GM13976 (cell line): ENCODE measurements at regions not wholly inside any gene's neighbourhood (a gene's known extent, or its start where the extent isn't known, plus 50 kb on each side); places are given as distances from the start of the nearest gene placed in this dataset.

Experiments used
- DNase-seq: peaks from one replicate; pipeline ENCODE4 v3.0.0; 2012; ENCODE audit warnings: low spot score
- in situ Hi-C: fragments of 300-500 bp; cut with MboI; formaldehyde crosslinking; loops from one replicate; pipeline ENCODE4 v1.12.0; 2022; ENCODE audit warnings: low sequenced_read_pairs, mixed read lengths, inconsistent platforms; ENCODE audit not compliant: unreplicated experiment
- TF ChIP-seq, protein P1 (sequence below): IDR thresholded peaks from 2 replicates; pipeline ENCODE4 v1.5.1; 2012; ENCODE audit warnings: borderline replicate concordance, mild to moderate bottlenecking; ENCODE audit not compliant: insufficient read depth; ENCODE audit errors: extremely low read depth, missing control alignments, control extremely low read depth

DNA sequence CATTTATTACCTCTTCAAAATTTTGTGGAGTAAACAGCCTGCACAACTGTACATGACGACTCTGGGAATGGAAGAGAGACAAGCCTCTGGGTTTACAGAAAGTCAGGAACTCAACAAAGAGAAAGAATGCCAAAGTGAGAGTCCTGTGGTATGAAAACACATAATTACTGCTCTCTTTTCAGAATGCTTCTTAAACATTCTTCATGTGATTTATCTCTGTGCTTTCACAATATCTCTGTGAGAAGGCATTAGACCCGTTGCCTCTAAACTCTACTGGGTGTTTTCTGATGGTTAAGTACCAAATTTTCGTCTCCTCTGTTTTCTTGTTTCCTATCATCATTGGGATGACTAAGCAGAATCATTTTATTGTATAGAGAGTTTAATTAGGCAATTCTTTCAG lies 966.6 kb upstream of the SLIT2 start:
- no peak for DNase-seq
- TF ChIP-seq, protein P1, sequence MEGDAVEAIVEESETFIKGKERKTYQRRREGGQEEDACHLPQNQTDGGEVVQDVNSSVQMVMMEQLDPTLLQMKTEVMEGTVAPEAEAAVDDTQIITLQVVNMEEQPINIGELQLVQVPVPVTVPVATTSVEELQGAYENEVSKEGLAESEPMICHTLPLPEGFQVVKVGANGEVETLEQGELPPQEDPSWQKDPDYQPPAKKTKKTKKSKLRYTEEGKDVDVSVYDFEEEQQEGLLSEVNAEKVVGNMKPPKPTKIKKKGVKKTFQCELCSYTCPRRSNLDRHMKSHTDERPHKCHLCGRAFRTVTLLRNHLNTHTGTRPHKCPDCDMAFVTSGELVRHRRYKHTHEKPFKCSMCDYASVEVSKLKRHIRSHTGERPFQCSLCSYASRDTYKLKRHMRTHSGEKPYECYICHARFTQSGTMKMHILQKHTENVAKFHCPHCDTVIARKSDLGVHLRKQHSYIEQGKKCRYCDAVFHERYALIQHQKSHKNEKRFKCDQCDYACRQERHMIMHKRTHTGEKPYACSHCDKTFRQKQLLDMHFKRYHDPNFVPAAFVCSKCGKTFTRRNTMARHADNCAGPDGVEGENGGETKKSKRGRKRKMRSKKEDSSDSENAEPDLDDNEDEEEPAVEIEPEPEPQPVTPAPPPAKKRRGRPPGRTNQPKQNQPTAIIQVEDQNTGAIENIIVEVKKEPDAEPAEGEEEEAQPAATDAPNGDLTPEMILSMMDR: no peak
- in situ Hi-C loops: no loop called here

DNA sequence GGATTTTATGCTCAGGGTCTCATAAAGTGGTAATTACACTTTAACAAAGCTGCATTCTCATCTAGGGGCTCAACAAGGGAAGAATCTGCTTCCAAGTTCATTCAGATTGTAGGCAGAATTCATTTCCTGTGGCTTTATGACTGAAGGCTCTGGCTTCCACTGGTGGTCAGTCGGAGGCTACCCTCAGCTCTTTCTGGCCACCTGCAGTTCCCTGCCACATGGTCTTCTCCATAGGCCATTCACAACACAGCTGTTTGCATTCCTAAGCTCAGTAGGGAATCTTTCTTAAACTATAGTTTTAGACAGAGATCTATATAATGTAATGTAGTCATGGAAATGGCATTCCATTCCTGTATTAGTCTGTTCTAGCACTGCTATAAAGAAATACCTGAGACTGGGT lies 973.0 kb upstream of the SLIT2 start:
- TF ChIP-seq, protein P1: no peak
- in situ Hi-C loops: no loop called here
- DNase-seq: no peak

DNA sequence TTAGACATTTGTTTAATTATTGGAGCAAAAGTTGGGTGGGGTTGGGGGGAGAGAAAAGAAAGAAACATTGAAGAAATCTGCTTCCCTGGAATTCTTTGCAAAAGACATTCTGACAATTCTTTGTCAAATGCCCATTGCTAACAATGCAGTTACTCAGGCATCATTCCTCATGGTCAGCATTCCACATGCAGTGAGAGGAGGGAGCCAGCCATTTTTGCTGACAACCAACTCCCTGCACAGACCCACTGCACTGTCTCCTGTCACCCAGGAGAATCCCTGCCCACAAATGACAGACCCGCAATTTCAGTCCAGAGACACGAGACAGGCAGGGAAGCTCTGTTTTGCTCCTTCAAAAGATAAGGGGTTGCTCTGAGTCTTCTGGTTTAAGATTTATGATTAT lies 985.1 kb upstream of the SLIT2 start:
- TF ChIP-seq, protein P1: no peak
- no peak for DNase-seq
- in situ Hi-C loops: no loop called here

DNA sequence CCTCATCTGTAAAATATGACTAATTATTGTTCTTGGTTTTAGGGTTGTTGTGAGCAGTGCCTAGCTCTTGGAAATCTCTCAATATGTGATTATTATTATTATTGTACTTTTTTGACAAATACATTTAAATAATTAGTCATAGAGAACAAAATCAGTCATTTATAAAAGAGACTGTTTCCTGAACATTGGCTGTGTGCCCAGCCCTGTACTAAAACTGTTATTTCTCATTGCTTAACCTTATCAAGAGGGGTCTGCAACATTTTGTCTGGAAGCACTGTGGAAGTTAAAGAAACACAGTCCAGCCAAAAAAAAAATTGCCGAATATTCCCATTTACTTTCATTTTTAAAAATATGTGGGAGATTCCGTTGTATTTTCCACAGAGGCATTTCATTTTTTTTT lies 989.2 kb upstream of the SLIT2 start:
- TF ChIP-seq, protein P1: no peak
- in situ Hi-C loops: no loop called here
- no peak for DNase-seq

DNA sequence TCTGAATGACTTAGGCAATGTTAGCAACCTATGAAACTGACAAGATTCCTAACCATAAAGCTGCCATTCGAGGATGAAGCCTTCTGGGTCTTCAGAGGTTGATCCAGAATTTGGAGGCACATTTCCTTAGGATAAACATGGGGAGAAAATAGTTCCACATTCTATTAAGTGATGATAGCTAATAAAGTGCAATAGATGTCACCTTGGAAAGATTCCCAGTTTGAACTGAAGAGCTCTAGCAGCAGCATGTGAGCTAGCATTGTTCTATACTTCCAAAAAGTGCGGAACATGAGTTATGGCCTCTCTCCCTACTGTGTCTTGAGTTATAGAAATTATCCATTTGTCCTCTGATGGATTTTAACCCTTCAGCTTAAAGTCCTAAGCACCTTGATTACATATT lies 991.4 kb upstream of the SLIT2 start:
- in situ Hi-C loops: no loop called here

DNA sequence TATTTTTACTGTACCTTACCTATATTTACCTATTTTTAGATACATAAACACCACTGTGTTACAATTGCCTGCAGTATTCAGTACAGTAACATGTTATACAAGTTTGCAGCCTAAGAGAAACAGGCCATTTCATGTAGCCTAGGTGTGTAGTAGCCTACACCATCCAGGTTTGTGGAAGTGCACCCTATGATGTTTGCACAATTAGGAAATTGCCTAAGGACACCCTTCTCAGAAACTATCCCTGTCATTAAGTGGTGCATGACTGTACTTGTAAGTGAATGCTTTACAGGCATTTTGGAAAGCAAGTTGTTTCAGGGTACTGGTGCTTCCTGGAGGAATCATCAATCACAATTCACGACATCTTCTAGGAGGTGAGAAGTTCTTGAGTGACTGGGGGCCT lies 991.8 kb upstream of the SLIT2 start:
- TF ChIP-seq, protein P1: no peak
- DNase-seq: no peak
- in situ Hi-C loops: no loop called here

More for the DNA sequence above, 991.4 kb upstream of the SLIT2 start:
- TF ChIP-seq, protein P1: no peak
- no peak for DNase-seq

DNA sequence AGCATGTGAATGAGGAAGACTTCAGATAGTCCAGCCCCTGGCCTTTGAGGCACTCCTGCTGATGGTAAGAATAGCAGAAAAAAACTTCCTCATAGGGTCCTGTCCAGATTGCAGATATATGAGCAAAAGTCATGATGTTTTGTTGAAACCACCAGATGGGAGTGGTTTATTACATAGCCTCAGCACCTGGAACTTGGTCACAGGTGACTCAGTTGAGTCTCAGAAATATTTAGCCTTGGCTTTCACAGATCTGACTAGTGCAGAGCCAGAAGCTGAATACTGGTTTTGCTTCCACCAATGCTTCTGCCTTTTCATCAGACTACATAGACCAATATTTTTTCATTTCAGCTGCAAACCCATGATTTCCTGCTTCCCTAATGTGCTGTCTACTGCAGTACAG lies 994.9 kb upstream of the SLIT2 start:
- TF ChIP-seq, protein P1: no peak
- no peak for DNase-seq
- in situ Hi-C loops: no loop called here
